Mesodermal cell (in vitro differentiated cells): ENCODE measurements at regions not wholly inside any gene's neighbourhood (a gene's known extent, or its start where the extent isn't known, plus 50 kb on each side); places are given as distances from the start of the nearest gene placed in this dataset.
A peak's percentile ranks its signal among the peaks of the same experiment; 100 is the strongest.

Experiments
- H3K27ac ChIP-seq: 2 replicates; pipeline ENCODE4 v1.7.0; 2013; ENCODE audit warnings: mild to moderate bottlenecking, low read depth, low read length, moderate library complexity; ENCODE audit not compliant: severe bottlenecking
- H3K36me3 ChIP-seq: 2 replicates; pipeline ENCODE4 v1.7.1; 2013; ENCODE audit warnings: mild to moderate bottlenecking, low read length, moderate library complexity; ENCODE audit not compliant: control insufficient read depth, insufficient read depth
- H3K4me1 ChIP-seq: one replicate; pipeline ENCODE4 v1.7.1; 2013; ENCODE audit warnings: mild to moderate bottlenecking, low read length; ENCODE audit not compliant: insufficient read depth, control insufficient read depth, poor library complexity, severe bottlenecking
- H3K4me3 ChIP-seq: 2 replicates; pipeline ENCODE4 v1.7.0; 2013; ENCODE audit warnings: low read length, control low read depth, mild to moderate bottlenecking; ENCODE audit not compliant: insufficient read depth, poor library complexity, severe bottlenecking; ENCODE audit errors: extremely low read depth
- H3K9me3 ChIP-seq: 2 replicates; pipeline ENCODE4 v1.7.1; 2013; ENCODE audit warnings: mild to moderate bottlenecking, low read length, moderate library complexity; ENCODE audit not compliant: control insufficient read depth
- WGBS, 2 experiments: methylation state at CpG; one replicate each; pipeline ENCODE4 v1.1.5; 2013; ENCODE audit warnings: missing lambda C conversion rate in 2 of 2; ENCODE audit not compliant: insufficient coverage in 2 of 2; 5-methylcytosine and 5-hydroxymethylcytosine counted together

DNA sequence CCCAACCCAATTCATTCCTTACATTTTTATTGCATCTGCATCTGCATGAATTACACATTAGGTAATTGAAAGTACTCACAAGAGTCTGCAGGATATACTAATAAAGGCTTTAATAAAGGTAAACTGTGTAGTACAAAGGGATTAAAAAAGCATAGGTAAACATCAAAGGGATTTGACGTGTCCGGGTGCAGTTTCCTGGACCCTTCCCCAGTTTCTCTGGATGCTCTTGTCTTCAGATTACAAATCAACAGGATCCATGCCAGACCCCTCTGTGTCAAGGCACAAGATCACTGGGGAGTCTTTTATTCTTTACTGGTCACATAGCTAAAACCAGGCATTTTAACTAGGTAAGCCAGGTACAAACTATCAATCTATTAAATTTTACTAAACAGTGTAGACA is 177.2 kb upstream of the TYRP1 start:
- Histone ChIP-seq H3K9me3 (no peaks in the 10 kb centered on the region), H3K36me3 (no peaks in the 10 kb centered on the region), H3K4me3 (no peak overlapping the region), H3K4me1 (peaks cover 3% of the 10 kb centered on the region), H3K27ac (peak overlapping the region; percentile 10)
- 91 to 100% methylated on average over 2 of the region's 2 CpGs for WGBS, 2 experiments

DNA sequence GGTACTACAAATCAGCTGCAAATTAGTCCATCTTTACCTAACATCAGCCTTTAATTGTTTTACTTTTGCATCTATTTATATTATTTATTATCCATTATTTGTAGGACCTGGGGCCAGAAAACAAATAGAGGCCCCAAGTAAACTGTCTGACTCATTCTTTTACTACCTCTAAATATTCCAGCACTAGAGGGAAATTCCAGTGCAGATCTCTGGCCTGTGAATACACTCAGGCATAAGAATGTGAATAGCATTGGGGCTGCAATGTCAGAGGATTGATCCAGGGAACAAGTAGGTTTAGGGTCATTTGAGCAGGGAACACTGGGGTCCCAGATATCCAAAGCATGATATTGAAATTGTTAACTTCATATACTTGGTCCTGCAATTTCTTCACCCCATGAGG is 176.6 kb upstream of the TYRP1 start:
- H3K4me3 ChIP-seq, result no peak overlapping the region
- no peaks in the 10 kb centered on the region for H3K36me3 ChIP-seq
- peak overlapping the region; percentile 10 for H3K27ac ChIP-seq
- no peaks in the 10 kb centered on the region for H3K9me3 ChIP-seq
- peaks cover 3% of the 10 kb centered on the region for H3K4me1 ChIP-seq

DNA sequence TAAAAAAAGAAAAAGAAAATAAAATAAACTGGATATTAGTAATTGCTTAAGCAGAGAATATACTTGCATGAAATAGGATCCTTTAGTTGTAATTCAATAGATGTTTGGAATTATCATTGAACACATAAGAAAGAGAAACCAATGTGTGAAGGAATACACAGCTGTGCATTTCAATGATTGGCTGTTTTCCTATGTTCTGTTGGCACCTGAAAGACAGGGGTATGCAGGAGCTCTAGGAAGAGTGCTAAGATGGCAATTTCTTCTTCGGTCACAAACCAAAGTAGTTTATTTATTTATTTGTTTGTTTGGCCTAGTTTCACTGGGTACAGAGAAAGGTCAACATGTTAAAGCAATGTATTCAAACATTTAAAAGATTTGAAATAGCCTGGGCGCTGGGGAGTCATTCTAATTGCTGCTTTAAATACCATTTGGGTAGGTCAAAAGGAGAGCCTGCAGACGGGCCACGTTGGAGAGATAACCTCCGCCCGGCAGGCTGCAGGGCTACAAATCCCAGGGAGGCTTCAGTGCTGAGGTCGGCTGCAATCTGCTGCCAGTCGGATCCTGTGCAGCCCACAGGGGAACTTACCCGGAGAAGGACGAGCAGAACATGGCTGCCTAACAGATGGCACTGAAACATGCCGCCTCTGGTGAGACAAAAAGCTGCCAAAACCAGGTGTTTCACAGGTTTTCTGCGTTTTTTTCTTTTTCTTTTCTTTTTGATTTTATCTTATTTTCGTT is 154.2 kb upstream of the TYRP1 start:
- no peaks in the 10 kb centered on the region for H3K9me3 ChIP-seq

DNA sequence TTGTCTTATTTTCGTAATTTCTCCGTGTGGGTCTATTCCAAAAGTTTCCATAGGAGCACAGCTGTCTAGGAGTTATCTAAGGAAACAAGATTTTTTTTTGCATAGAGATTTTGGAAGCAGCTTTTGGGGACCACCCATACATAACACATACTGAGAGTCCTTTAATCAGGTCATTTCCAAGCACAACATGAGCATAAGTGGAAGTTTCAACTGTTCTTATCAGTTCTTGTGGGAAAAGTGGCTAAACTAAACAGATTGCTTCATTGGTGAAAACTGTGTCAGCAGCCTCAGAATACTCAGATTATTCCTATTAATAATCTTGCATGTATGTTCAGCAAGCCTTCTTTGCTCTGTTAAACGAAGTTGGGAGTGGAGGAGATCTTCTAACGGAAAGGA is 153.6 kb upstream of the TYRP1 start:
- H3K36me3 ChIP-seq, result no peaks in the 10 kb centered on the region
- H3K4me3 ChIP-seq, result no peak overlapping the region
- 79 to 100% methylated on average over 2 to 3 of the region's 4 CpGs for WGBS, 2 experiments
- H3K4me1 ChIP-seq, result no peaks in the 10 kb centered on the region
- H3K27ac ChIP-seq, result no peak overlapping the region
- no peaks in the 10 kb centered on the region for H3K9me3 ChIP-seq

More for the DNA sequence above, 154.2 kb upstream of the TYRP1 start:
- H3K36me3 ChIP-seq, result no peaks in the 10 kb centered on the region
- no peak overlapping the region for H3K4me3 ChIP-seq
- H3K27ac ChIP-seq, result no peak overlapping the region
- no peaks in the 10 kb centered on the region for H3K4me1 ChIP-seq
- WGBS, 2 experiments, result 87 to 88% methylated on average over 8 to 11 of the region's 13 CpGs

- no peak overlapping the region for H3K4me3 ChIP-seq
- H3K36me3 ChIP-seq, result no peaks in the 10 kb centered on the region
- no peak overlapping the region for H3K27ac ChIP-seq
- H3K4me1 ChIP-seq, result no peaks in the 10 kb centered on the region
- 67 to 86% methylated on average over 1 of the region's 2 CpGs for WGBS, 2 experiments
- H3K9me3 ChIP-seq, result no peaks in the 10 kb centered on the region
These were observed 148.5 kb upstream of the TYRP1 start for GRCh38 chr9:12544700-12545099.

DNA sequence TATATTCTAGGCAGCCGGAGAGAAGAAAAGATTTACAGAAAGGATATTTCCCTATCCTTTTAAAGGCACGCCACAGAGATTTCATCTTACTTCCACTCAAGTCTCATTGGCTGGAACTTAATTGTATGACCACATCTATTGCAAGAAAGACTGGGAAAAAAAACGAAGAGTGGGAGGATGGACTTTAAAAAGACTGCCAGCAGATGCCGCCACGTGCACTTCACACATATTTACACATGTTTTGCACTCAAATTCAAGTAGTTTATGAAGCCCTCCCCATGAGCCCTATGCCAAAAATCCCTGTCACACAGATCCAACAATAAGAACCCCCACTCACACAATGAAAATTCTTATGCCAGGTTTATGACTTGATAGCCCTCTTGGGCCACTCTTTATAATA is 138.5 kb upstream of the TYRP1 start:
- Histone ChIP-seq H3K4me3 (no peak overlapping the region), H3K27ac (no peak overlapping the region), H3K4me1 (no peaks in the 10 kb centered on the region), H3K36me3 (no peaks in the 10 kb centered on the region), H3K9me3 (no peaks in the 10 kb centered on the region)
- 58 to 70% methylated on average over 2 to 5 of the region's 5 CpGs for WGBS, 2 experiments

- no peak overlapping the region for H3K27ac ChIP-seq
- no peaks in the 10 kb centered on the region for H3K9me3 ChIP-seq
- 87 to 91% methylated on average over 4 to 5 of the region's 5 CpGs for WGBS, 2 experiments
- no peak overlapping the region for H3K4me3 ChIP-seq
- no peaks in the 10 kb centered on the region for H3K36me3 ChIP-seq
- H3K4me1 ChIP-seq, result no peaks in the 10 kb centered on the region
These were observed 126.6 kb upstream of the TYRP1 start for GRCh38 chr9:12566404-12567090.

- Histone ChIP-seq H3K9me3 (no peaks in the 10 kb centered on the region), H3K27ac (no peak overlapping the region), H3K4me1 (no peaks in the 10 kb centered on the region), H3K36me3 (no peaks in the 10 kb centered on the region), H3K4me3 (no peak overlapping the region)
- WGBS, 2 experiments, result no CpG with 5 or more reads among the region's 3 CpGs
These were observed 108.3 kb upstream of the TYRP1 start for GRCh38 chr9:12584656-12585522.

GRCh38 chr9:12595400-12595799 is 97.8 kb upstream of the TYRP1 start:
- no peak overlapping the region for H3K4me3 ChIP-seq
- WGBS, 2 experiments, result 80 to 86% methylated on average over 1 to 2 of the region's 3 CpGs
- no peak overlapping the region for H3K27ac ChIP-seq
- H3K36me3 ChIP-seq, result no peaks in the 10 kb centered on the region
- H3K9me3 ChIP-seq, result no peaks in the 10 kb centered on the region
- no peaks in the 10 kb centered on the region for H3K4me1 ChIP-seq

GRCh38 chr9:12604164-12604821 is 88.9 kb upstream of the TYRP1 start:
- no peaks in the 10 kb centered on the region for H3K36me3 ChIP-seq
- no peaks in the 10 kb centered on the region for H3K4me1 ChIP-seq
- WGBS, 2 experiments, result 60% methylated on average over 1 of the region's 2 CpGs; no CpG with 5 or more reads in 1 of the 2 experiments
- no peak overlapping the region for H3K4me3 ChIP-seq
- H3K27ac ChIP-seq, result no peak overlapping the region
- H3K9me3 ChIP-seq, result no peaks in the 10 kb centered on the region
